ENCODE measurements at regions not wholly inside any gene's neighbourhood (a gene's known extent, or its start where the extent isn't known, plus 50 kb on each side); places are given as distances from the start of the nearest gene placed in this dataset.

DNA sequence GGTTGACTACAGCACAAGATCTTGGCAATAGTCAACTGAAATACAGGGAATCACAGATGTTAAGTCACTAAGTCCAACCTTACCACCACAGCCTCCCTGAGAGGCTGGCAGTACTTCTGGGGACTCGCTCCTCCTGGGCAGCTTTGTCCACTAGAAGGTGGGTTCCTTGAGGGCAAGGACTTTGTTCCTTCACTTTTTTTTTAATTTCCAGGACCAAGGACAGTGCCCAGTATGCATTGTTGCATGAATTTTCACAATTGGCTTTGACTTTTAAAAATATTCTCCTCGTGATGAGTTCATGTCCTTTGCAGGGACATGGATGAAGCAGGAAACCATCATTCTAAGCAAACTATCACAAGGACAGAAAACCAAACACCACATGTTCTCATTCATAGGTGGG, 96.7 kb upstream of the IGSF21 start:
- CTCF ChIA-PET = no interaction called here
- Histone ChIP-seq H2AFZ (ENCODE audit: low read depth, low read length, poor library complexity, severe bottlenecking) (no peak overlapping the region), H3K9ac (ENCODE audit: low read length) (no peak overlapping the region), H3K4me1 (ENCODE audit: control insufficient read depth in 1 of 2, insufficient read depth in 2 of 2, low read length in 2 of 2) (no peaks in the 10 kb centered on the region), H3K36me3 (ENCODE audit: control insufficient read depth in 1 of 2, insufficient read depth in 2 of 2, low read length in 2 of 2) (no peaks in the 10 kb centered on the region), H3K9me3 (ENCODE audit: control insufficient read depth in 1 of 2, insufficient read depth in 1 of 2, low read depth in 1 of 2, low read length in 2 of 2) (no peaks in the 10 kb centered on the region), H3K27ac (ENCODE audit: low read depth, low read length) (no peak overlapping the region), H3K79me2 (ENCODE audit: insufficient read depth, low read length) (no peaks in the 10 kb centered on the region), H3K9me2 (ENCODE audit: insufficient read depth) (no peaks in the 10 kb centered on the region), H3K27me3 (ENCODE audit: insufficient read depth, low read length) (peaks cover 56% of the 10 kb centered on the region), H3K4me3 (replicated peaks in 1 of 2; ENCODE audit: low read depth in 1 of 2, low read length in 2 of 2) (no peak overlapping the region), H3K4me2 (ENCODE audit: low read length) (no peak overlapping the region), H4K20me1 (ENCODE audit: insufficient read depth) (no peaks in the 10 kb centered on the region)
- BruUV-seq (replicated peaks) = no TSS peak
- POLR2A ChIA-PET = no interaction called here
- RAD21 ChIA-PET (ENCODE audit: low non-redundant PET in 1 of 2, low total read pairs in 2 of 2, uncharacterized antibody in 2 of 2, unreplicated experiment in 2 of 2) = no interaction called here
- intact Hi-C loops (cut with micrococcal nuclease) = no loop called here
- DNase-seq (ENCODE audit: low read depth, low spot score) (no peak), ATAC-seq (no peak)
- TF ChIP-seq REST (IDR thresholded peaks at IDR 0.05; ENCODE audit: low read depth) (peak; percentile 70), ELF1 (IDR thresholded peaks at IDR 0.05; ENCODE audit: borderline replicate concordance, low read depth) (no peak)

GRCh38 chr1:18011703-18012102, 95.9 kb upstream of the IGSF21 start:
- DNase-seq (ENCODE audit: low read depth, low spot score) = no peak
- Histone ChIP-seq H3K79me2 (ENCODE audit: insufficient read depth, low read length) (no peaks in the 10 kb centered on the region), H3K27me3 (ENCODE audit: insufficient read depth, low read length) (peaks cover 56% of the 10 kb centered on the region), H3K4me2 (ENCODE audit: low read length) (no peak overlapping the region), H3K9ac (ENCODE audit: low read length) (no peak overlapping the region), H3K36me3 (ENCODE audit: control insufficient read depth in 1 of 2, insufficient read depth in 2 of 2, low read length in 2 of 2) (no peaks in the 10 kb centered on the region), H3K9me3 (ENCODE audit: control insufficient read depth in 1 of 2, insufficient read depth in 1 of 2, low read depth in 1 of 2, low read length in 2 of 2) (no peaks in the 10 kb centered on the region), H3K4me3 (replicated peaks in 1 of 2; ENCODE audit: low read depth in 1 of 2, low read length in 2 of 2) (no peak overlapping the region), H4K20me1 (ENCODE audit: insufficient read depth) (no peaks in the 10 kb centered on the region), H2AFZ (ENCODE audit: low read depth, low read length, poor library complexity, severe bottlenecking) (no peak overlapping the region), H3K9me2 (ENCODE audit: insufficient read depth) (no peaks in the 10 kb centered on the region), H3K27ac (ENCODE audit: low read depth, low read length) (no peak overlapping the region), H3K4me1 (ENCODE audit: control insufficient read depth in 1 of 2, insufficient read depth in 2 of 2, low read length in 2 of 2) (no peaks in the 10 kb centered on the region)
- RAD21 ChIA-PET (ENCODE audit: low non-redundant PET in 1 of 2, low total read pairs in 2 of 2, uncharacterized antibody in 2 of 2, unreplicated experiment in 2 of 2) = no interaction called here
- no peak for ATAC-seq
- intact Hi-C loops (cut with micrococcal nuclease) = no loop called here
- no TSS peak for BruUV-seq (replicated peaks)
- CTCF ChIA-PET = no interaction called here
- POLR2A ChIA-PET = no interaction called here
- TF ChIP-seq CBX3 (IDR thresholded peaks at IDR 0.05; ENCODE audit: low read depth) = no peak
- TF ChIP-seq REST (IDR thresholded peaks at IDR 0.05; ENCODE audit: low read depth) = no peak
- TF ChIP-seq SRF (IDR thresholded peaks at IDR 0.05; ENCODE audit: low read depth) = no peak
- no peak for TF ChIP-seq YY1 (IDR thresholded peaks at IDR 0.05; ENCODE audit: extremely low read depth, insufficient replicate concordance, low read depth, low read length)
- no peak for TF ChIP-seq CTCF (IDR thresholded peaks at IDR 0.05 in 2 of 3, conservative IDR thresholded peaks at IDR 0.05 in 1 of 3; ENCODE audit: borderline replicate concordance in 1 of 3, insufficient read depth in 1 of 3, low read depth in 2 of 3, low read length in 2 of 3)
- no peak for TF ChIP-seq SP1 (IDR thresholded peaks at IDR 0.05; ENCODE audit: low read depth)
- no peak for TF ChIP-seq JUND (IDR thresholded peaks at IDR 0.05)
- no peak for TF ChIP-seq CEBPB (IDR thresholded peaks at IDR 0.05; ENCODE audit: low read depth)
- no peak for TF ChIP-seq ELF1 (IDR thresholded peaks at IDR 0.05; ENCODE audit: borderline replicate concordance, low read depth)
- TF ChIP-seq EGR1 (IDR thresholded peaks at IDR 0.05; ENCODE audit: low read depth) = no peak
- no peak for TF ChIP-seq ZNF274 (IDR thresholded peaks at IDR 0.05; ENCODE audit: low read depth, low read length)
- no peak for TF ChIP-seq ZFX (IDR thresholded peaks at IDR 0.05)

All from HCT116 (cell line).